Neural cell (in vitro differentiated cells): ENCODE measurements at regions not wholly inside any gene's neighbourhood (a gene's known extent, or its start where the extent isn't known, plus 50 kb on each side); places are given as distances from the start of the nearest gene placed in this dataset.

Experiments
- CTCF ChIP-seq: fragments of 450-650 bp; IDR thresholded peaks from 2 replicates; pipeline ENCODE4 v1.5.1; 2014; ENCODE audit warnings: antibody characterized with exemption, mild to moderate bottlenecking, moderate library complexity; ENCODE audit not compliant: poor library complexity, severe bottlenecking
- EP300 ChIP-seq: fragments of 450-650 bp; conservative IDR thresholded peaks from 2 replicates; pipeline ENCODE4 v1.6.1; 2014; ENCODE audit warnings: antibody characterized with exemption, mild to moderate bottlenecking, moderate library complexity; ENCODE audit not compliant: poor library complexity, severe bottlenecking
- EZH2 ChIP-seq: fragments of 200-600, 300-800 bp; shearing (Covaris generic), sonication (generic); IDR thresholded peaks from 2 replicates; pipeline ENCODE4 v1.6.1; 2014; ENCODE audit warnings: antibody characterized with exemption, low read length, borderline replicate concordance, mild to moderate bottlenecking; ENCODE audit not compliant: insufficient read depth, poor library complexity, severe bottlenecking
- MXI1 ChIP-seq: fragments of 450-650 bp; conservative IDR thresholded peaks from 2 replicates; pipeline ENCODE4 v1.6.1; 2014; ENCODE audit warnings: antibody characterized with exemption, mild to moderate bottlenecking; ENCODE audit not compliant: poor library complexity, severe bottlenecking
- POLR2AphosphoS5 ChIP-seq: IDR thresholded peaks from 2 replicates; pipeline ENCODE4 v1.6.1; 2012
- RAD21 ChIP-seq: fragments of 450-650 bp; conservative IDR thresholded peaks from 2 replicates; pipeline ENCODE4 v1.6.1; 2014; ENCODE audit warnings: antibody characterized with exemption, mild to moderate bottlenecking, moderate library complexity
- TAF1 ChIP-seq: IDR thresholded peaks from 2 replicates; pipeline ENCODE4 v1.6.1; 2012; ENCODE audit warnings: low read depth

GRCh38 chr4:42347076-42347475, 50.2 kb upstream of the SHISA3 start:
- no peak for TF ChIP-seq TAF1
- no peak for TF ChIP-seq CTCF
- no peak for TF ChIP-seq EP300
- no peak for TF ChIP-seq EZH2
- TF ChIP-seq POLR2AphosphoS5 = no peak
- TF ChIP-seq MXI1 = no peak
- TF ChIP-seq RAD21 = no peak
